Cerebellar nuclear complex (tissue), 1 donor: ENCODE measurements at regions not wholly inside any gene's neighbourhood (a gene's known extent, or its start where the extent isn't known, plus 50 kb on each side); places are given as distances from the start of the nearest gene placed in this dataset.
"Not testable (repeated sequence)": the region's sequence is repeated elsewhere in the genome, so short reads cannot be mapped to it uniquely, and the experiment has no call there.

ENCODE experiments used
- DNase-seq, 2 experiments: peaks; one replicate each; lab custom pipeline; 2025; lab: John Stamatoyannopoulos, UW

DNA sequence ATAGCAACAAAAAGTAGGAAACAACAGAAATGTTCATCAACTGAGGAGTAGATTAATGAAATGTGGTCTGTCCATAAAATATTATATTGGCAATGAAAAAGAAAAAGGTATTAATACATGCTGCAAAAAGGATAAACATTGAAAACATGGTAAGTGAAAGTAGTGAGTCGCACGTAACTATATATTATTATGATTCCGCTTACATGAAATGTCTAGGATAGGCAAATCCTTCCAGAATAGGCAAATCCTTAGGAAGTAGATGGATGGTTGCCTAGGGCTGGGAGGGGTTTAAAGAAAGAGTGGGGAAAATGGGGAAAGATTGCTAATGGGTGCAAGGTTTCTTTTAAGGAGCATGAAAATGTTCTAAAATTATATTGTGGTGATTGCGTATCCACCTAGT lies 198.1 kb upstream of the WSB1 start:
- not testable (repeated sequence) for DNase-seq

DNA sequence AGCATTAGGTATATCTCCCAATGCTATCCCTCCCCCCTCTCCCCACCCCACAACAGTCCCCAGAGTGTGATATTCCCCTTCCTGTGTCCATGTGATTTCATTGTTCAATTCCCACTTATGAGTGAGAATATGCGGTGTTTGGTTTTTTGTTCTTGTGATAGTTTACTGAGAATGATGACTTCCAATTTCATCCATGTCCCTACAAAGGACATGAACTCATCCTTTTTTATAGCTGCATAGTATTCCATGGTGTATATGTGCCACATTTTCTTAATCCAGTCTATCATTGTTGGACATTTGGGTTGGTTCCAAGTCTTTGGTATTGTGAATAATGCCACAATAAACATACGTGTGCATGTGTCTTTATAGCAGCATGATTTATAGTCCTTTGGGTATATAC lies 194.6 kb upstream of the WSB1 start:
- DNase-seq = not testable (repeated sequence)

DNA sequence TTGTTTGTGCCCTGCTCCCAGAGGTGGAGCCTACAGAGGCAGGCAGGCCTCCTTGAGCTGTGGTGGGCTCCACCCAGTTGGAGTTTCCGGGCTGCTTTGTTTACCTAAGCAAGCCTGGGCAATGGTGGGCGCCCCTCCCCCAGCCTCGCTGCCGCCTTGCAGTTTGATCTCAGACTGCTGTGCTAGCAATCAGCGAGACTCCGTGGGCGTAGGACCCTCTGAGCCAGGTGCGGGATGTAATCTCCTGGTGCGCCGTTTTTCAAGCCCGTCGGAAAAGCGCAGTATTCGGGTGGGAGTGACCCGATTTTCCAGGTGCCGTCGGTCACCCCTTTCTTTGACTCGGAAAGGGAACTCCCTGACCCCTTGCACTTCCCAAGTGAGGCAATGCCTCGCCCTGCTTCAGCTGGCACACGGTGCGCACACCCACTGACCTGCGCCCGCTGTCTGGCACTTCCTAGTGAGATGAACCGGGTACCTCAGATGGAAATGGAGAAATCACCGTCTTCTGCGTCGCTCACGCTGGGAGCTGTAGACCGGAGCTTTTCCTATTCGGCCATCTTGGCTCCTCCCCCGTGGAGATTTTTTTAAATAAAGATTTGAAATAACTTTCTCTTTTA lies 189.2 kb upstream of the WSB1 start:
- DNase-seq = not testable (repeated sequence)

DNA sequence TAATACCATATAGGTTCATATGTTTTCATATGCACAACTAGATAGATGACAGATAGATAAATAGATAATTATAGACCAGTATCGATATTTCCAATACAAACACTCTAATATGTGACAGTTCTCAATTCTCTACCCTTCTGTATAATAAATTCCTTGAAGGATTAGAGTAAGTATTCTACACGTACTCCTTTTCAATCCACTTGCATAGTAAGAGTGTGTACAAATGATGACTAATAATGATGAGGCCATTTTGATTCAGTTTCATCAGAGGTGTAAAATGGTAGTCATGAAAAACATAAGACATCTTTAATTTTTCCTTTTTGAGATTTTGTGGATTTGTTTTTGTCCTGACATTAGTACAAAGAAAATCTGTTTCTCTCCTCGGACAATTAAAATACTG lies 188.3 kb upstream of the WSB1 start:
- DNase-seq = no peak

DNA sequence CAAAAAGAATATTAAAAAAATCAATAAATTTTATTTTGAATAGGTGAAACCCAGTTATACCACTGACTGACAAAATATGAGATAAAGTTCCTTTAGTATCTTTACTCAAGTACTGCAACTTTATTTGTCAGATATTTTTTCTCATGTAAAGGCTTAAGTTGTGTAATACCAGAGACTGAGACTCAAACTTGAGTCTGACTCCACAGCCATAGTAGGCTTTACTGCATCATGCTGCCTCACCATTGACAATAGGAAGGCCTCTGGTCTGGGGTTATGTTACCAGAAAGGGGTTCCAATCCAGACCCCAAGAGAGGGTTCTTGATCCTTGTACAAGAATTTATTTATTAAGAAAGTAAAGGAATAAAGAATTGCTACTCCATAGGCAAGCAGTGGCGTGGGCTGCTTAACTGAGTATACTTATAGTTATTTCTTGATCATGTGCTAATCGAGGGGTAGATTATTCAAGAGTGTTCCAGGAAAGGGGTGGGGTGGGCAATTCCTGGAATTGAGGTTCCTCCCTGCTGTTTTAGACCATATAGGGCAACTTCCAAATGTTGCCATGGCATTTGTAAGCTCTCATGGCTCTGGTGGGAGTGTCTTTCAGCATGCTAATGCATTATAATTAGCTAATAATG lies 187.4 kb upstream of the WSB1 start:
- DNase-seq = no peak

DNA sequence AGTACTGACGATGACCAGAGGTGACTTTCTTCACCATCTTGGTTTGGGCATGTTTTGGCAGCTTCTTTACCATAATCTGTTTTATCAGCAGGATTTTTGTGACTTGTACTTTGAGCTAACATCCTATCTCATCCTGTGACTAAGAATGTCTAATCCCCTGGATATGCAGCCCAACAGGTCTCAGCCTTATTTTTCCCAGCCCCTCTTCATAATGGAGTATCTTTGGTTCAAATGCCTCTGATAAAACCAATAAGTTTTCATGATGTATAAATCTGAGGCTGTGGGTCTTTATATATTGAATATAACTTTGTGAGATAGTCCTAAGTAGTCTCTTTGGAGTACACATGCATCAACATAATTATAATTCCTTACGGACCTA lies 186.9 kb upstream of the WSB1 start:
- no peak for DNase-seq

DNA sequence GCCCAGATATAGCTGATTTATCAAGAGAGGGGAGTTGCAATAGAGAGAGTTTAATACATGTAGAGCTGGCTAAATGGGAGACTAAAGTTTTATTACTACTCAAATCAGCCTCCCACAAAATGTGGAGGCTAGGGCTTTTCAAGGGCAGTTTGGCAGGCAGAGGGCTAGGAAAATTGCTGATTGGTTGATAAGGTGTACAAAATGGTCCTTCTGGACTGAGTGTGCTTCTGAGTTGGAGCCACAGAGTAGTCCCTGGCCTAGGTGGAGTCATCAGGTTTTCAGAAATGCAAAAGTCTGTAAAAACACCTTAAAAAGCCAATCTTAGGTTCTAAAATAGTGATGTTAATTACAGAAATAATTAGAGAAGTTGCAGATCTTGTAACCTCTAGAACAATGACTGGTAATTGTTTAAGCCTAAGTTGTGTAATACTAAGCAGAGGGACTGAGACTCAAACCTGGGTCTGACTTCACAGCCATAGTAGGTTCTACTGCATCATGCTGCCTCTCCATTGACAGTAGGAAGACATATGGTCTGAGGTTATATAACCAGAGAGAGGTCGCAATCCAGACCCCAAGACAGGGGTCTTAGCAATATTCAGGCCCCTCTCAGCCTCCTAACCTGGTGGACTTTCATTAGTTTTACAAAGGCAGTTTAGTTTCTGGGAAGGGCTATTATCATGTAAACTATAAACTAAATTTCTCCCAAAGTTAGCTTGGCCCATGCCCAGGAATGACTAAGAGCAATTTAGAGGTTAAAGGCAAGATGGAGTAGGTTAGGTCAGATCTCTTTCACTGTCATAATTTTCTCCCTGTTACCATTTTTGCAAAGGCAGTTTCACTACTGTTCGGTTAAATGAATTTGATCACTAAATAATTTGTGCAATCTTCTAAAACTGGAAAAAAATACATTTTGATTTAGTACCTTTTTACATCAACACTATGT lies 186.3 kb upstream of the WSB1 start:
- DNase-seq = not testable (repeated sequence)

DNA sequence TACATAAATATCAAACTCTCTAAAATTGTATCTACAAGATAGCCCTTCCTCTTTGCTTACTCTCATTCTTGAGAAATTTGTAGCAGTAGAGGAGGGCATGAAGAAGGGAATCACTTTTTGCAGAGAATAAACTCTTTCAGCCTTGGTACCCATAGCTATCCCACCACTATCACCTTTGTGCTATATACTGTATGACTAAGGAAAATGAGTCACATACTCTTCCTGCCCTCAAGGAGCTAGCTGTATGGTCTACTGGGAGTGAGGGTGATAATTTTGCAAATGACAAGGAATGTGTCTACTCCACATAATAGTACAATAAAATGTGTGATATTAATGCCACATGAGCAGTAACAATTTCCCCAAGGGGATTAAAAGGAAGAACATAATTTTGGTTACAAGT lies 184.6 kb upstream of the WSB1 start:
- DNase-seq = no peak

DNA sequence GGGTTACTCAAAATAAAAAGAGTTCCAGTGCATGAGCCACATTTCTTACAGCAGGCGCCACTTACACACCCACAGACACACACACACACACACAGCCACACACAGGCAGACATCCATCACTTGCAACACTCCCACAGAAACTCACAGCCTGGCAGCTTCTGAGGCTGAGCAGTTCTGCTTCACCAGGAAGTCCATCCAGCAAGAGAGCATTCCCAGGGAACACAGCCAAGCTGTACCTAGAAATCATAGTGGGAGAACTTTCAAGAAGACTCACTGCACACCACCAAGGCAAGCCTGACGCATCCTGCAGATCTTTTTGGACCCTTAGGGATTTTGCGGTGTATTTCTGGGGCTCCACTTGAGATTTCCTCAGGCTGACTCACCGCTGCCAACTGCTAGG lies 140.9 kb upstream of the WSB1 start:
- DNase-seq = no peak

DNA sequence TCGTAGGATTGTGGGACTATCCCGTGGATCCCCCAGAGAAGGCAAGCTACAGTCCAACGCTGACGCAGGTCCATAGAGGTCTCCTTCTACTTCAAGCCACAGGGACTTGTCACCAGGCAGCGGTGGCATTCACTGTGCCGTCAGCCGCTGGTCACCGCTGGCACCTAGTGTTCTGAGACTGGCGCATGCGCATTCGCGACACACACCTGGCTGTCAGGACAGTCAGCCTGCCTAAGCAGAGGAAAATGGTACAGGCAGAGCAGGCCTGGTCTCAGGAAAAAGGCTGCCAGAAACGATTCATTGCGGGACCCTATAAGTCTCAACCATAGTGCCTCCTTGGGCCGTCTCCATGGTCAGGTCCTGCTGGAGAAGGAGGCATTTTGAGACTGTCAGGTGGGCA lies 138.0 kb upstream of the WSB1 start:
- DNase-seq = no peak

DNA sequence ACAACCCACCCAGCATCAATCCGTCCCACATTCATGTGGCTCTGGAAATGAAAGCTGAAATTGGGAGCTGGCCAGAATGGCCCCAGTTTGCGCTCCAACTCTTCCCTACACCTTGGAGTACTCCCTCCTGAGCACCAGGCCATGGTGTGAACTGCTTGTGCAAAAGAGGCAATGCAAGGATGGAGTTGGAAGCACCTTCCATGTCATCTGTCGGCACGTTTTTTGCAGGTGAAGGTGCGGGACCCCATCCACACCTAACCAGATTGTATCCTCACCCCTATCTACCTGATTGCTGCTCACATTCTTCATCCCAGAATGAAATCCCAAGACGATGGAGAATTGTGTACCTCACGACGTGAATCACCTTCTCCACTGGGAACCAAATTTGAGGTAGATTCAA lies 136.6 kb upstream of the WSB1 start:
- DNase-seq = no peak

DNA sequence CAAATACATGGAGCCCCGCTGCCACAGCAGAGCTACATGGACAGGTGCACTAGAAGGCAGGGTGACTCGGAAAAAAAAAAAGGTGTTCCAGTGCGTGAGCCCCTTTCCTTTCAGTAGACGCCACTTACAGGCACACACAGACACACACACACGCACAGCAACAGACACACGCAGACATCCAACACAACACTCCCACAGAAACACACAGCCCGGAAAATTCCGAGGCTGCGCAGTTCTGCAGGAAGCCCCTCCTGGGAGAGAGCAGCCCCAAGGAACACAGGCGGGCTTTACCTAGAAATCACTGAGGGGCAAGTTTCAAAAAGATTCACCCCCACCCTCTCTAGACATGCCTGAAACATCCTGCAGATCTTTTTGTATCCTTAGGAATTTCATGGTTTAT lies 136.0 kb upstream of the WSB1 start:
- DNase-seq = no peak

DNA sequence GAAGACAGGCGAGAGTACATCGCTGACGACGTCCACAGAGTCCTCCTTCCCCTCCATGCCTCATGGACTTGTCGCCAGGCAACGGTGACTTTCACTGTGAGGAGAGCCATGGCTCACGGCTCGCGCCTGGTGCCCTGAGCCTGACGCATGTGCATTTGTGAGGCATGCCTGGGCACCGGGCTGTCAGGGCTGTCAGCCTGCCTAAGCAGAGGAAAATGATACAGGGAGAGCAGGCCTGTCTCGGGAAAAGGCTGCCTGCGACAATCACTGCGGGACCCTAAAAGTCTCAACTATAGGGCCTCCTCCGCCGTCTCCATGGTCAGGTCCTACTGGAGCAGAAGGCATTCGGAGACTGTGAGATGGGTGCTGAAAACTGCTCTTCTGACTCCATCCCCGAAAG lies 135.5 kb upstream of the WSB1 start:
- no peak for DNase-seq

DNA sequence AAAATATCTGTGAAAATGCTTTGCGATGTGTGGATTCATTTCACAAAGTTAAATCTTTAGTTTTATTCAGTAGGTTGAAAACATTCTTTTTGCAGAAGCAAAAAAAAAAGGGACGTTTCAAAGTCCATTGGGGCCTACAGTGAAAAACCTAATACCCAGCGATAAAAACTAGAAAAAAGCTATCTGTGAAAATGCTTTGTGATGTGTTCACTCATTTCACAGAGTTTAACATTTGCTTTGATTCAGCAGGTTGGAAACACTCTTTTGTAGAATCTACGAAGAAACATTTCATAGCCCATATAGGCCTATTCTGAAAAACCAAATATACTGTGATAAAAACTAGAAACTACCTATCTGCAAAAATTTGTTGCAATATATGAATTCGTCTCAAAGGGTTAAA lies 113.6 kb upstream of the WSB1 start:
- DNase-seq = no peak

DNA sequence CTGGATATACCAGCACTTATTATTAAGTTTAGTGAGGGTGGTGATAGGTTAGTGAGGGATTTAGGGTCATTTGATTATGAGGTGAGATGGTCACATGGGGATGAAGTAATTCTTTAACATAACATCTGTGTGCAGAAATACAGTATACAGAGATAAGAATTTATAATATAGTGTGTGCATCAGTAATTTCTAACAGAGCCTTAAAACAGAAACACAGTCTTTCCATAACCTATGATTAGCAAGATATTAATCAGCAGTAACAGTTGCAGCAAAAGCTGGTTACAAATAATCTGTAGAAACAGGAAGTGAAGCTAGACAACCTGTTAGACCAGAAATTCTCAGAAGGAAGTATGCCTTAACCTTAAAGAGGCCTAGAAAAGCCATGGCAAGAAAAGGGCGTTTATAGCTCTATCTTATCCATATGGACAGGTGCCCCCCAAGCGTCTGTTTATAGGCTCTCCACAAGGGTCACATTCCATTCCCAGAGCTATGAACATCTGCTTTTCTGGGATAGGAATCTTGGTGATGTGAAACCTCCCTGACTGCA lies 112.5 kb upstream of the WSB1 start:
- DNase-seq = not testable (repeated sequence)

DNA sequence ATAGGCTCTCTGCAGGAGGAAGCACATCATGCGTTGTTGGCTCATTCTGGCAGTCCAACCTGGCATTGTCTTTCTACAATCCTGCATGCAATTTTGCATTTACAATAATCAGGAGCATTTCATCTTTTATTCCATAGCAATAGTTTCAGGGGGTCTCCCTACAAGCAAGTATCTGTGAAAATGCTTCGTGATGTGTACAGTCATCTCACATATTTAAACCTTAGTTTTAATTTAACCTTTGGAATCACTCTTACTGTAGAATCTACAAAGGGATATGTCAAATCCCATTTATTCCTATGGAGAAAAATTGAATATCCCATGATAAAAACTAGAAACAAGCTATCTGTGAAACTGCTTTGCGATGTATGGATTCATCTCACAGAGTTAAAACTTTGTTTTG lies 112.0 kb upstream of the WSB1 start:
- no peak for DNase-seq

DNA sequence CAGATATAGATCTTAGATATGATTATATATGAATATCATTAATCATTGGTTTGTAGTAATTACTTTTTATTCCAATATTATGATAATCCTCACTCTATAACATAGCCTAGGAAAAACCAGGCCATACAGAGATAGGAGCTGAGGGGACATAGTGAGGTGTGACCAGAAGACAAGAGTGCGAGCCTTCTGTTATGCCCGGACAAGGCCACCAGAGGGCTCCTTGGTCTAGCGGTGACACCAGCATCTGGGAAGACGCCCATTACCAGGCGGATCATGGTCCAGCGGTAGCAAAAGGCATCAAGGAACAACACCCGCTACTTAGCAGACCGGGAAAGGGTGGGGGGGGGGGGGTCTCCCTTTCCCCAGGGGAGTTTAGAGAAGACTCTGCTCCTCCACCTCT lies 96.4 kb upstream of the WSB1 start:
- not testable (repeated sequence) for DNase-seq

DNA sequence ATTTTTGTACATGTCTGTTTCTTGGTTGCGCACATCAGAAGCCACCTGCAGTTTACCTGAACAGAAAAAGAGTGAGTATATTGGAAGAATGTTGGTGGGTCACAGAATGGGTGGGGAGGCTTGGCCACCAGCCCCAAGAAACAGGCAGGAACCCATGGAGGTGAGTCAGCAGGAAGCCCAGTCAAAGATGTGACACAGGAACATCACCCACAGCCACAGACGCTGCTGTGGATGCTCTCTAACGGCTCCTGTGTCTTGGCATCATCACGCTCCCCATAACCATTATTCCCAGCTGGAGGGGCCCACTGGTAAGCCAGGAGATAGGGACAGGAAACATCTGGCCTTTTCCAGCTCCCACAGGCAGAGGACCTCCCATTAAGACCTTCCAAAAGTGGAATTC lies 94.0 kb upstream of the WSB1 start:
- no peak for DNase-seq

DNA sequence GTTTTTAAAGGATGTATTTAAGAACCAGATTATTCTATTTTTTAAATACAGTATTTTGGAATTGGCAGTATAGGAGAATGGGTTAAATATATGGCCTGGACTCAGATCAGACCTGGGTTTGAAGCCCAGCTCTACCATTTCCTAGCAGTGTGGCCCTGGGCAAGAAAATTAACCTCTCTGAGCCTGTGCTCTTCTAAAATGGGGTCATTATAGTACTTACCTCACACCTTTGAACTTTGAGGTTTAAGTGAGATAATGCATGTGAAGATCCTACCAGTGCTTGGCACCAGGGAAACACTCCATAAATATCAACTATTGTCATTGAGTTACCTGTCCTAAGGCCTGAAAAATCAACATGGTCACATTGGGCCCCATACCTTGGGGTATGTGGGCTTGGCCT lies 93.4 kb upstream of the WSB1 start:
- no peak for DNase-seq

DNA sequence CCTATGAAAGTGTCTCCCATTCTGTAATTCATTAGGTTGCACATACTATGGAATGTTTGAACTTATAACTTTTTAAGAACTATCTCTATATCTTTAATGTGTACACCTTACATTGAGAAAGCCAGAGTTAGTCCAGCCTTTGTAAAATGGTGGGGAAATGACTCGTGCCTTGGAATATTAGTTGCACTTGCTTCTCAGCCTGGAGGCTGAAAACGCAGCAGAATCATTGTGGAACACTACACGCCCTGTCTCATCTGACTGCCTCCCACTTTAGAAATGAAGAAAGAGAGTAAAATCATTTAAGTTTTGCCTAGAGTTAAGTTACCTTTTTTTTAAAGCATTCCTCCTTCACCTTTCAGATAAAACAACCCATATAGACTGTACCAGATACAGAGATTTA lies 90.7 kb upstream of the WSB1 start:
- no peak for DNase-seq

DNA sequence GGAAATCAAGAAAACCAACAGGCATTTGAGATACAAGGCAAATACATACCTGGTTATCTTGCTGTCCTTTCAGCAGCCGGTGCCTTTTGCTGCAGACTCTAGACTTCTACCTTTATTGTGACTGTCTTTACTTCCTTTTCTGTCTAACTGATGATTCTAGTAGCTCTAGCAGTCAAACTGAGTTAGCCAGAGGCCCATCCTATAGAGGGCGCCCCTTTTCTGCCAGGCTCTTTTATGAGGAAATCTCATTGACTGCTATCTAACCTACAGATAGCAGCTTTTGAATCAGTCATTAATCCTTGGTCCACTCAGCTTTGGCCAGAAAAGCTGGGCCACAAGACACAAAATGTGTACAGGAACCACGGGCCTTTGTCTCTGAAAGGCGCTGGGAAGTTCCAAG lies 87.5 kb upstream of the WSB1 start:
- DNase-seq = no peak

DNA sequence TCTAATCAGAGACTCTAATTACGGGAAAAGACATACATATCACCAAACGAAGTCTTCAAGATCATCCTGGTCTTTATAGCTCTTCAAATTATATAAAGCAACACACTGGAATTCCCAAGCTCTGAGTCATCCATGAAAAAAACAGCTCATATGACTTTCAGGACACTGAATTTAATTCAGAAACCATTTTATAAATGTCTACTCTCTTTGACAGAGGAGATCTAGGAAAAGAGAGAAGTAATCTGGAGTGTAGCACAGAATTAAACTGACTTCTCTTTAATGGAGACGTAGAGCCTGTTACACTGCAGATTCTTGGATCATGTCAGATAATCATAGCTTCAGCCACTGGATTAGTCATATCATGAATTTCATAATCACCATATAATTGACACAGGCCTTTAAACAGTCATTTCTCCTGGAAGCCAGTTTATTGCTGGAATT lies 86.8 kb upstream of the WSB1 start:
- no peak for DNase-seq

DNA sequence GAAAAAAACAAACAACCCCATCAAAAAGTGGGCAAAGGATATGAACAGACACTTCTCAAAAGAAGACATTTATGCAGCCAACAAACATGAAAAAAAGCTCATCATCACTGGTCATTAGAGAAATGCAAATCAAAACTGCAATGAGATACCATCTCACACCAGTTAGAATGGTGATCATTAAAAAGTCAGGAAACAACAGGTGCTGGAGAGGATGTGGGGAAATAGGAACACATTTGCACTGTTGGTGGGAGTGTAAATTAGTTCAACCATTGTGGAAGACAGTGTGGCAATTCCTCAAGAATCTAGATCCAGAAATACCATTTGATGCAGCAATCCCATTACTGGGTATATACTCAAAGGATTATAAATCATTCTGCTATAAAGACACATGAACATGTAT lies 85.5 kb upstream of the WSB1 start:
- not testable (repeated sequence) for DNase-seq
